K562 (cell line): ENCODE measurements at regions not wholly inside any gene's neighbourhood (a gene's known extent, or its start where the extent isn't known, plus 50 kb on each side); places are given as distances from the start of the nearest gene placed in this dataset.

ENCODE experiments used
- ATAC-seq: fragments of 200-7000 bp; cut with Tn5 transposase; 3 replicates; pipeline ENCODE4 v1.9.1; 2020; ENCODE audit warnings: moderate library complexity
- BruUV-seq: library from RNA; stranded (reverse); fragments of 400-500 nt; replicated peaks from 2 replicates; lab custom pipeline; 2021; lab: Mats Ljungman, UMichigan
- CTCF ChIA-PET: fragments of 300-600 bp; formaldehyde crosslinking; extraction: SDS; loops from one replicate; lab custom pipeline; 2021; ENCODE audit warnings: low intra/inter-chr PET ratio; lab: Yijun Ruan, JAX
- POLR2A ChIA-PET: fragments of 300-600, 350-650 bp; sonication (Branson Sonifier 250); formaldehyde crosslinking; extraction: SDS; loops from one replicate; lab custom pipeline; 2021; ENCODE audit warnings: antibody characterized with exemption, inconsistent platforms; lab: Yijun Ruan, JAX
- DNase-seq, 4 experiments: peaks; one replicate each; pipeline versions ENCODE4 v3.0.0 to v3.0.0-alpha.2; 2011 to 2018; ENCODE audit warnings: low spot score in 3 of 4, mixed read lengths in 3 of 4; ENCODE audit errors: extremely low read depth in 1 of 4
- FAIRE-seq: peaks from 2 replicates; lab custom pipeline; 2011; peaks lifted over from hg19 to GRCh38; lab: Jason Lieb, UNC
- H2AFZ ChIP-seq: 2 replicates; pipeline ENCODE4 v1.6.0; 2011; ENCODE audit warnings: low read depth, low read length, control low read depth, inconsistent platforms
- H3K27ac ChIP-seq: fragments of 200-600 bp; 3 replicates; pipeline ENCODE4 v1.8.0; 2011; ENCODE audit warnings: low read depth, mild to moderate bottlenecking, control low read depth, inconsistent platforms, low read length, moderate library complexity, mixed read lengths; ENCODE audit errors: extremely low read depth
- H3K27me3 ChIP-seq, 2 experiments: fragments of 300-600 bp in 1 of 2; 2 replicates in 1 of 2; 3 replicates in 1 of 2; pipeline versions ENCODE4 v1.6.0 to v1.8.0; 2011; ENCODE audit warnings: inconsistent platforms in 2 of 2, low read length in 2 of 2, mild to moderate bottlenecking in 1 of 2, mixed read lengths in 1 of 2, moderate library complexity in 1 of 2; ENCODE audit not compliant: control insufficient read depth in 2 of 2, insufficient read depth in 2 of 2
- H3K36me3 ChIP-seq: fragments of 300-600 bp; 3 replicates; pipeline ENCODE4 v1.8.0; 2011; ENCODE audit warnings: mild to moderate bottlenecking, low read length, inconsistent platforms; ENCODE audit not compliant: control insufficient read depth, insufficient read depth
- H3K4me1 ChIP-seq, 2 experiments: fragments of 200-600 bp in 1 of 2; replicated peaks in 1 of 2; 2 replicates in 1 of 2; 3 replicates in 1 of 2; pipeline versions ENCODE4 v1.5.1 to v1.8.0; 2011; ENCODE audit warnings: inconsistent platforms in 2 of 2, low read length in 2 of 2, mild to moderate bottlenecking in 1 of 2, mixed read lengths in 1 of 2, moderate library complexity in 1 of 2; ENCODE audit not compliant: control insufficient read depth in 2 of 2, insufficient read depth in 2 of 2
- H3K4me2 ChIP-seq: 2 replicates; pipeline ENCODE4 v1.6.1; 2011; ENCODE audit warnings: low read length, control low read depth, inconsistent platforms, mixed read lengths; ENCODE audit not compliant: insufficient read depth
- H3K4me3 ChIP-seq: fragments of 200-600 bp; sonication (generic), shearing (Covaris generic); 2 replicates; pipeline ENCODE4 v1.5.1; 2016; ENCODE audit warnings: control low read depth, inconsistent platforms
- H3K79me2 ChIP-seq: fragments of 200-600 bp; 3 replicates; pipeline ENCODE4 v1.8.0; 2011; ENCODE audit warnings: low read length, inconsistent platforms; ENCODE audit not compliant: control insufficient read depth, insufficient read depth
- H3K9ac ChIP-seq, 2 experiments: 2 replicates each; pipeline versions ENCODE4 v1.6.0 to v1.6.1; 2011; ENCODE audit warnings: low read depth in 2 of 2, low read length in 2 of 2, control low read depth in 1 of 2, inconsistent platforms in 1 of 2, mild to moderate bottlenecking in 1 of 2, mixed read lengths in 1 of 2; ENCODE audit not compliant: insufficient read depth in 1 of 2
- H3K9me1 ChIP-seq: one replicate; pipeline ENCODE4 v1.6.0; 2011; ENCODE audit warnings: inconsistent platforms, mild to moderate bottlenecking, low read length, moderate library complexity; ENCODE audit not compliant: control insufficient read depth, insufficient read depth
- H3K9me3 ChIP-seq: replicated peaks from 2 replicates; pipeline ENCODE4 v1.5.1; 2011; ENCODE audit warnings: low read depth, low read length, inconsistent platforms; ENCODE audit not compliant: control insufficient read depth, insufficient read depth
- H4K20me1 ChIP-seq: replicated peaks from 2 replicates; pipeline ENCODE4 v1.6.1; 2011; ENCODE audit warnings: low read length, inconsistent platforms, mixed read lengths; ENCODE audit not compliant: control insufficient read depth, insufficient read depth
- ARID1B ChIP-seq: fragments of 450-650 bp; IDR thresholded peaks from 2 replicates; pipeline ENCODE4 v1.6.1; 2016; ENCODE audit warnings: antibody characterized with exemption, mild to moderate bottlenecking, inconsistent platforms
- FOXP1 ChIP-seq: sonication (generic); formaldehyde crosslinking; IDR thresholded peaks from 2 replicates; pipeline ENCODE4 v1.8.0; 2022; ENCODE audit warnings: mild to moderate bottlenecking, missing genetic modification reagents
- HOXB6 ChIP-seq: fragments of 250-450 bp; sonication (Bioruptor Pico); IDR thresholded peaks from 2 replicates; pipeline ENCODE4 v1.5.1; 2022; ENCODE audit warnings: mild to moderate bottlenecking, borderline replicate concordance
- MCM2 ChIP-seq: fragments of 450-650 bp; IDR thresholded peaks from 2 replicates; pipeline ENCODE4 v1.6.1; 2017; ENCODE audit warnings: low read depth, mild to moderate bottlenecking
- NR1H2 ChIP-seq: sonication (generic); formaldehyde crosslinking; IDR thresholded peaks from 2 replicates; pipeline ENCODE4 v1.4.0; 2020; ENCODE audit warnings: mild to moderate bottlenecking, missing genetic modification reagents
- THRB ChIP-seq: fragments of 450-650 bp; formaldehyde crosslinking; conservative IDR thresholded peaks from 2 replicates; pipeline ENCODE4 v1.4.0; 2022; ENCODE audit warnings: mild to moderate bottlenecking, missing genetic modification characterization
- WHSC1 ChIP-seq: IDR thresholded peaks from one replicate; pipeline ENCODE4 v1.6.1; 2012; ENCODE audit warnings: low read length, control low read depth, inconsistent platforms
- ZBTB7A ChIP-seq: IDR thresholded peaks from 2 replicates; pipeline ENCODE4 v1.6.1; 2011; ENCODE audit warnings: low read depth, mild to moderate bottlenecking, low read length, moderate library complexity, borderline replicate concordance; ENCODE audit not compliant: control insufficient read depth
- ZEB2 ChIP-seq: fragments of 450-650 bp; IDR thresholded peaks from 2 replicates; pipeline ENCODE4 v1.6.1; 2016
- ZNF583 ChIP-seq: fragments of 250-450 bp; sonication (Bioruptor Pico); IDR thresholded peaks from 2 replicates; pipeline ENCODE4 v1.4.0; 2020
- WGBS: fragments of 100-300 bp; shearing (Covaris generic); methylation state at CpG from one replicate; pipeline ENCODE4 v1.1.6; 2016; ENCODE audit warnings: low coverage, mixed read lengths; ENCODE audit not compliant: insufficient coverage; ENCODE audit errors: missing lambda C conversion rate; 5-methylcytosine and 5-hydroxymethylcytosine counted together
- in situ Hi-C: fragments of 300-500 bp; cut with MboI; formaldehyde crosslinking; loops from 4 replicates; pipeline ENCODE4 v1.15.0; 2018; ENCODE audit warnings: inconsistent platforms, mixed read lengths
- intact Hi-C: fragments of 100-400 bp; cut with micrococcal nuclease; formaldehyde crosslinking; loops from 2 replicates; pipeline ENCODE4 v1.14.2; 2022
- TF ChIP-seq, protein P1 (sequence below): fragments of 150-350 bp; IDR thresholded peaks from 2 replicates; pipeline ENCODE4 v1.6.1; 2014; ENCODE audit warnings: low read depth, mild to moderate bottlenecking, low read length, borderline replicate concordance
- TF ChIP-seq, protein P2 (sequence below): fragments of 450-650 bp; IDR thresholded peaks from 2 replicates; pipeline ENCODE4 v1.6.1; 2016; ENCODE audit warnings: antibody characterized with exemption
- TF ChIP-seq, protein P3 (sequence below): fragments of 250-450 bp; sonication (Bioruptor Pico); IDR thresholded peaks from 2 replicates; pipeline ENCODE4 v1.4.0; 2020; ENCODE audit warnings: mild to moderate bottlenecking, moderate library complexity

GRCh38 chr10:33453081-33454025 is 118.9 kb upstream of the NRP1 start:
- Histone ChIP-seq H3K4me3 (no peak overlapping the region), H3K9ac (no peak overlapping the region), H3K4me2 (no peak overlapping the region), H4K20me1 (no peaks in the 10 kb centered on the region), H3K79me2 (no peaks in the 10 kb centered on the region), H2AFZ (no peak overlapping the region)
- no peak for FAIRE-seq
- no peak for DNase-seq
- no TSS peak for BruUV-seq
- WGBS = 1% methylated on average over 9 of the region's 9 CpGs
- intact Hi-C loops = no loop called here
- TF ChIP-seq HOXB6 (CRISPR knock-in tag) (no peak), ZEB2 (no peak), ZBTB7A (no peak), THRB (CRISPR knock-in tag) (no peak), FOXP1 (no peak), NR1H2 (CRISPR knock-in tag) (no peak), WHSC1 (no peak), MCM2 (no peak), ZNF583 (CRISPR knock-in tag) (no peak), ARID1B (no peak)
- TF ChIP-seq, protein P1, sequence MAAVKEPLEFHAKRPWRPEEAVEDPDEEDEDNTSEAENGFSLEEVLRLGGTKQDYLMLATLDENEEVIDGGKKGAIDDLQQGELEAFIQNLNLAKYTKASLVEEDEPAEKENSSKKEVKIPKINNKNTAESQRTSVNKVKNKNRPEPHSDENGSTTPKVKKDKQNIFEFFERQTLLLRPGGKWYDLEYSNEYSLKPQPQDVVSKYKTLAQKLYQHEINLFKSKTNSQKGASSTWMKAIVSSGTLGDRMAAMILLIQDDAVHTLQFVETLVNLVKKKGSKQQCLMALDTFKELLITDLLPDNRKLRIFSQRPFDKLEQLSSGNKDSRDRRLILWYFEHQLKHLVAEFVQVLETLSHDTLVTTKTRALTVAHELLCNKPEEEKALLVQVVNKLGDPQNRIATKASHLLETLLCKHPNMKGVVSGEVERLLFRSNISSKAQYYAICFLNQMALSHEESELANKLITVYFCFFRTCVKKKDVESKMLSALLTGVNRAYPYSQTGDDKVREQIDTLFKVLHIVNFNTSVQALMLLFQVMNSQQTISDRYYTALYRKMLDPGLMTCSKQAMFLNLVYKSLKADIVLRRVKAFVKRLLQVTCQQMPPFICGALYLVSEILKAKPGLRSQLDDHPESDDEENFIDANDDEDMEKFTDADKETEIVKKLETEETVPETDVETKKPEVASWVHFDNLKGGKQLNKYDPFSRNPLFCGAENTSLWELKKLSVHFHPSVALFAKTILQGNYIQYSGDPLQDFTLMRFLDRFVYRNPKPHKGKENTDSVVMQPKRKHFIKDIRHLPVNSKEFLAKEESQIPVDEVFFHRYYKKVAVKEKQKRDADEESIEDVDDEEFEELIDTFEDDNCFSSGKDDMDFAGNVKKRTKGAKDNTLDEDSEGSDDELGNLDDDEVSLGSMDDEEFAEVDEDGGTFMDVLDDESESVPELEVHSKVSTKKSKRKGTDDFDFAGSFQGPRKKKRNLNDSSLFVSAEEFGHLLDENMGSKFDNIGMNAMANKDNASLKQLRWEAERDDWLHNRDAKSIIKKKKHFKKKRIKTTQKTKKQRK = no peak
- TF ChIP-seq, protein P2, sequence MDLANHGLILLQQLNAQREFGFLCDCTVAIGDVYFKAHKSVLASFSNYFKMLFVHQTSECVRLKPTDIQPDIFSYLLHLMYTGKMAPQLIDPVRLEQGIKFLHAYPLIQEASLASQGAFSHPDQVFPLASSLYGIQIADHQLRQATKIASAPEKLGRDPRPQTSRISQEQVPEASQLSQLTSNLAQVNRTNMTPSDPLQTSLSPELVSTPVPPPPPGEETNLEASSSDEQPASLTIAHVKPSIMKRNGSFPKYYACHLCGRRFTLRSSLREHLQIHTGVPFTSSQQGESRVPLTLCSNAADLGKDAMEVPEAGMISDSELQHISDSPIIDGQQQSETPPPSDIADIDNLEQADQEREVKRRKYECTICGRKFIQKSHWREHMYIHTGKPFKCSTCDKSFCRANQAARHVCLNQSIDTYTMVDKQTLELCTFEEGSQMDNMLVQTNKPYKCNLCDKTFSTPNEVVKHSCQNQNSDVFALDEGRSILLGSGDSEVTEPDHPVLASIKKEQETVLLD = no peak
- TF ChIP-seq, protein P3, sequence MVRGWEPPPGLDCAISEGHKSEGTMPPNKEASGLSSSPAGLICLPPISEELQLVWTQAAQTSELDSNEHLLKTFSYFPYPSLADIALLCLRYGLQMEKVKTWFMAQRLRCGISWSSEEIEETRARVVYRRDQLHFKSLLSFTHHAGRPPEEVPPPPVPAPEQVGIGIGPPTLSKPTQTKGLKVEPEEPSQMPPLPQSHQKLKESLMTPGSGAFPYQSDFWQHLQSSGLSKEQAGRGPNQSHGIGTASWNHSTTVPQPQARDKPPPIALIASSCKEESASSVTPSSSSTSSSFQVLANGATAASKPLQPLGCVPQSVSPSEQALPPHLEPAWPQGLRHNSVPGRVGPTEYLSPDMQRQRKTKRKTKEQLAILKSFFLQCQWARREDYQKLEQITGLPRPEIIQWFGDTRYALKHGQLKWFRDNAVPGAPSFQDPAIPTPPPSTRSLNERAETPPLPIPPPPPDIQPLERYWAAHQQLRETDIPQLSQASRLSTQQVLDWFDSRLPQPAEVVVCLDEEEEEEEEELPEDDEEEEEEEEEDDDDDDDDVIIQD (CRISPR knock-in tag) = no peak
- TF ChIP-seq, all 486 proteins: peak for 0
- Histone ChIP-seq H3K27ac (no peak overlapping the region), H3K9me1 (no peaks in the 10 kb centered on the region), H3K4me1 (no peaks in the 10 kb centered on the region), H3K36me3 (no peaks in the 10 kb centered on the region), H3K27me3 (no peaks in the 10 kb centered on the region), H3K9me3 (no peaks in the 10 kb centered on the region)
- no peak for ATAC-seq
- ChIA-PET POLR2A (no interaction called here), CTCF (no interaction called here)
- in situ Hi-C loops = no loop called here
